A549 (cell line): ENCODE measurements at regions not wholly inside any gene's neighbourhood (a gene's known extent, or its start where the extent isn't known, plus 50 kb on each side); places are given as distances from the start of the nearest gene placed in this dataset.

ENCODE experiments used
- ATAC-seq, 2 experiments: fragments of 200-7000 bp in 1 of 2; fragments of >200 bp in 1 of 2; cut with Nextera tagmentation in 1 of 2; cut with Tn5 transposase in 1 of 2; 3 replicates each; pipeline versions ENCODE4 v1.8.0 to v1.9.1; 2018 to 2020; ENCODE audit warnings: mild to moderate bottlenecking in 1 of 2, moderate library complexity in 1 of 2
- CTCF ChIA-PET: fragments of 300-600 bp; sonication (Branson Sonifier 250); formaldehyde crosslinking; extraction: SDS; loops from one replicate; lab custom pipeline; 2021; ENCODE audit warnings: antibody characterized with exemption, inconsistent platforms; lab: Yijun Ruan, JAX
- POLR2A ChIA-PET: fragments of 350-600 bp; formaldehyde crosslinking; extraction: SDS; loops from one replicate; lab custom pipeline; 2021; ENCODE audit warnings: antibody characterized with exemption, inconsistent platforms; lab: Yijun Ruan, JAX
- DNase-seq, 2 experiments: peaks; one replicate each; pipeline versions ENCODE4 v3.0.0 to v3.0.0-alpha.2; 2011 to 2016; ENCODE audit warnings: low read depth in 1 of 2, low spot score in 1 of 2
- FAIRE-seq: peaks from 2 replicates; lab custom pipeline; 2011; peaks lifted over from hg19 to GRCh38; lab: Jason Lieb, UNC
- H3K27ac ChIP-seq, 2 experiments: fragments of >200 bp; sonication (Bioruptor Twin); formaldehyde crosslinking; 3 replicates each; pipeline ENCODE4 v1.5.1; 2016 to 2017
- H3K4me1 ChIP-seq: fragments of >200 bp; sonication (Bioruptor Twin); formaldehyde crosslinking; 3 replicates; pipeline ENCODE4 v1.6.1; 2016
- H3K4me2 ChIP-seq: fragments of >200 bp; sonication (Bioruptor Twin); formaldehyde crosslinking; 3 replicates; pipeline ENCODE4 v1.6.1; 2016
- H3K4me3 ChIP-seq: fragments of >200 bp; sonication (Bioruptor Twin); formaldehyde crosslinking; 3 replicates; pipeline ENCODE4 v1.5.1; 2016
- H3K9me3 ChIP-seq: fragments of >200 bp; sonication (Bioruptor Twin); formaldehyde crosslinking; 3 replicates; pipeline ENCODE4 v1.6.1; 2016
- CEBPB ChIP-seq, 2 experiments: fragments of >200 bp in 1 of 2; sonication (Bioruptor Twin) in 1 of 2; formaldehyde crosslinking in 1 of 2; IDR thresholded peaks; 2 replicates each; pipeline ENCODE4 v1.6.1; 2012 to 2016
- E2F6 ChIP-seq: IDR thresholded peaks from 2 replicates; pipeline ENCODE4 v1.6.1; 2012; ENCODE audit warnings: low read depth, borderline replicate concordance
- EHMT2 ChIP-seq: fragments of 200-600 bp; sonication (generic); IDR thresholded peaks from 2 replicates; pipeline ENCODE4 v1.6.1; 2016; ENCODE audit warnings: antibody characterized with exemption, low read depth, mild to moderate bottlenecking, moderate library complexity
- EP300 ChIP-seq, 2 experiments: fragments of >200 bp; sonication (Bioruptor Twin); formaldehyde crosslinking; IDR thresholded peaks; 2 replicates in 1 of 2; 3 replicates in 1 of 2; pipeline ENCODE4 v1.6.1; 2016 to 2017
- FOSB ChIP-seq: fragments of 250-450 bp; sonication (Bioruptor Pico); IDR thresholded peaks from 2 replicates; pipeline ENCODE4 v1.5.0; 2020; ENCODE audit warnings: mild to moderate bottlenecking, moderate library complexity
- FOXS1 ChIP-seq: fragments of 250-450 bp; sonication (Bioruptor Pico); IDR thresholded peaks from 2 replicates; pipeline ENCODE4 v1.5.0; 2020; ENCODE audit warnings: mild to moderate bottlenecking, moderate library complexity
- GATA3 ChIP-seq: IDR thresholded peaks from 2 replicates; pipeline ENCODE4 v1.6.1; 2012; ENCODE audit warnings: borderline replicate concordance
- HOXB13 ChIP-seq: fragments of 250-450 bp; sonication (Bioruptor Pico); IDR thresholded peaks from 2 replicates; pipeline ENCODE4 v1.5.0; 2020; ENCODE audit warnings: low read depth, mild to moderate bottlenecking, moderate library complexity
- JUN ChIP-seq, 2 experiments: fragments of >200 bp; sonication (Bioruptor Twin); formaldehyde crosslinking; IDR thresholded peaks; 2 replicates in 1 of 2; 3 replicates in 1 of 2; pipeline ENCODE4 v1.6.1; 2016 to 2017
- KDM1A ChIP-seq: fragments of 200-600 bp; sonication (generic); IDR thresholded peaks from 2 replicates; pipeline ENCODE4 v1.6.1; 2016; ENCODE audit warnings: low read depth, mild to moderate bottlenecking
- KDM5A ChIP-seq: fragments of 200-600 bp; sonication (generic); IDR thresholded peaks from 2 replicates; pipeline ENCODE4 v1.6.1; 2016; ENCODE audit warnings: antibody characterized with exemption, mild to moderate bottlenecking
- MAFK ChIP-seq: fragments of 450-650 bp; IDR thresholded peaks from 2 replicates; pipeline ENCODE4 v1.6.1; 2014; ENCODE audit not compliant: partially characterized antibody
- MYC ChIP-seq: IDR thresholded peaks from 2 replicates; pipeline ENCODE4 v1.6.1; 2012; ENCODE audit warnings: mild to moderate bottlenecking, inconsistent platforms, low read length, improper control_type of control experiment, borderline replicate concordance
- NPAS2 ChIP-seq: fragments of 250-450 bp; sonication (Bioruptor Pico); IDR thresholded peaks from 2 replicates; pipeline ENCODE4 v1.8.0; 2022; ENCODE audit warnings: mild to moderate bottlenecking, moderate library complexity, borderline replicate concordance
- NR3C1 ChIP-seq: fragments of >200 bp; sonication (Bioruptor Twin); formaldehyde crosslinking; IDR thresholded peaks from 3 replicates; pipeline ENCODE4 v1.6.1; 2017
- POLR2AphosphoS2 ChIP-seq: conservative IDR thresholded peaks from 2 replicates; pipeline ENCODE4 v1.6.1; 2012; ENCODE audit warnings: low read length, improper control_type of control experiment, inconsistent platforms
- RARB ChIP-seq: fragments of 250-450 bp; sonication (Bioruptor Pico); IDR thresholded peaks from 2 replicates; pipeline ENCODE4 v1.8.0; 2021; ENCODE audit warnings: mild to moderate bottlenecking, moderate library complexity
- RFX5 ChIP-seq: fragments of 450-650 bp; IDR thresholded peaks from 2 replicates; pipeline ENCODE4 v1.7.1; 2014; ENCODE audit warnings: antibody characterized with exemption, mild to moderate bottlenecking, moderate library complexity
- RNF2 ChIP-seq: fragments of 200-600 bp; sonication (generic); IDR thresholded peaks from 2 replicates; pipeline ENCODE4 v1.6.1; 2016; ENCODE audit warnings: low read depth, mild to moderate bottlenecking, antibody characterized with exemption, moderate library complexity, borderline replicate concordance
- SREBF2 ChIP-seq: fragments of 450-650 bp; IDR thresholded peaks from 2 replicates; pipeline ENCODE4 v1.6.1; 2014; ENCODE audit warnings: mild to moderate bottlenecking, moderate library complexity
- ZFP36 ChIP-seq: fragments of 450-650 bp; IDR thresholded peaks from 2 replicates; pipeline ENCODE4 v1.6.1; 2014; ENCODE audit warnings: borderline replicate concordance; ENCODE audit not compliant: partially characterized antibody
- WGBS: methylation state at CpG from one replicate; pipeline ENCODE4 v1.1.6; 2017; ENCODE audit errors: missing lambda C conversion rate; 5-methylcytosine and 5-hydroxymethylcytosine counted together
- TF ChIP-seq, protein P1 (sequence below): fragments of >200 bp; sonication (Bioruptor Twin); formaldehyde crosslinking; IDR thresholded peaks from 3 replicates; pipeline ENCODE4 v1.6.1; 2016
- TF ChIP-seq, protein P2 (sequence below): fragments of 450-650 bp; IDR thresholded peaks from 2 replicates; pipeline ENCODE4 v1.6.1; 2014; ENCODE audit warnings: antibody characterized with exemption

DNA sequence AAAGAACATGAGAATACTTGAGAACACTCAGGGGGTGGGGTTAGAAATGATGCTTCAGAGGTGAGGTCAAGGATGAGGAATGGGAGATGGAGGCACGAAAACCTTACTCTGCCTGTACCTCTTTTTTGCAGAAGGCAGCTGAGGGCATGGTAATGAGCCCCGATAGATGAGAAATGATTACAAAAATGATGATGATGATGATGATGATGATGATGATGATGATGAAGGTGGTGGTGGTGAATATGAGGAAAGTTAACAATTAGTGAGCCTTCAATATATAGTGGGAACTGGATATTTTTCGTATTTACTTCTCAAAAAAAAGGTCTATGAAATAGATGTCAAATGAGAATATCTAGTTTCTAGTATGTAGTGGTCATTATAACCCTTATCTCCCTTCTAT is 584.3 kb downstream of the EPHA4 start:
- ChIA-PET CTCF (no interaction called here), POLR2A (no interaction called here)
- no peaks in the 10 kb centered on the region for H3K9me3 ChIP-seq
- H3K4me3 ChIP-seq, result no peak overlapping the region
- H3K27ac ChIP-seq, result no peak overlapping the region
- ATAC-seq (no peak), FAIRE-seq (no peak), DNase-seq (no peak)
- WGBS, result 29% methylated on average over 3 of the region's 3 CpGs
- H3K4me1 ChIP-seq, result no peaks in the 10 kb centered on the region
- TF ChIP-seq FOXS1 (CRISPR knock-in tag), result no peak
- TF ChIP-seq JUN (IDR thresholded peaks at IDR 0.05), result no peak
- no peak for TF ChIP-seq RFX5
- TF ChIP-seq EHMT2, result no peak
- TF ChIP-seq E2F6, result no peak
- no peak for TF ChIP-seq FOSB
- TF ChIP-seq, protein P1, sequence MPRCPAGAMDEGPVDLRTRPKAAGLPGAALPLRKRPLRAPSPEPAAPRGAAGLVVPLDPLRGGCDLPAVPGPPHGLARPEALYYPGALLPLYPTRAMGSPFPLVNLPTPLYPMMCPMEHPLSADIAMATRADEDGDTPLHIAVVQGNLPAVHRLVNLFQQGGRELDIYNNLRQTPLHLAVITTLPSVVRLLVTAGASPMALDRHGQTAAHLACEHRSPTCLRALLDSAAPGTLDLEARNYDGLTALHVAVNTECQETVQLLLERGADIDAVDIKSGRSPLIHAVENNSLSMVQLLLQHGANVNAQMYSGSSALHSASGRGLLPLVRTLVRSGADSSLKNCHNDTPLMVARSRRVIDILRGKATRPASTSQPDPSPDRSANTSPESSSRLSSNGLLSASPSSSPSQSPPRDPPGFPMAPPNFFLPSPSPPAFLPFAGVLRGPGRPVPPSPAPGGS, result no peak
- TF ChIP-seq, protein P2, sequence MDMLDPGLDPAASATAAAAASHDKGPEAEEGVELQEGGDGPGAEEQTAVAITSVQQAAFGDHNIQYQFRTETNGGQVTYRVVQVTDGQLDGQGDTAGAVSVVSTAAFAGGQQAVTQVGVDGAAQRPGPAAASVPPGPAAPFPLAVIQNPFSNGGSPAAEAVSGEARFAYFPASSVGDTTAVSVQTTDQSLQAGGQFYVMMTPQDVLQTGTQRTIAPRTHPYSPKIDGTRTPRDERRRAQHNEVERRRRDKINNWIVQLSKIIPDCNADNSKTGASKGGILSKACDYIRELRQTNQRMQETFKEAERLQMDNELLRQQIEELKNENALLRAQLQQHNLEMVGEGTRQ, result no peak
- TF ChIP-seq NR3C1, result no peak
- TF ChIP-seq HOXB13 (CRISPR knock-in tag), result no peak
- no peak for TF ChIP-seq MYC
- TF ChIP-seq RARB (CRISPR knock-in tag), result no peak
- no peak for TF ChIP-seq GATA3
- TF ChIP-seq CEBPB (IDR thresholded peaks at IDR 0.05), result no peak
- no peak overlapping the region for H3K4me2 ChIP-seq

DNA sequence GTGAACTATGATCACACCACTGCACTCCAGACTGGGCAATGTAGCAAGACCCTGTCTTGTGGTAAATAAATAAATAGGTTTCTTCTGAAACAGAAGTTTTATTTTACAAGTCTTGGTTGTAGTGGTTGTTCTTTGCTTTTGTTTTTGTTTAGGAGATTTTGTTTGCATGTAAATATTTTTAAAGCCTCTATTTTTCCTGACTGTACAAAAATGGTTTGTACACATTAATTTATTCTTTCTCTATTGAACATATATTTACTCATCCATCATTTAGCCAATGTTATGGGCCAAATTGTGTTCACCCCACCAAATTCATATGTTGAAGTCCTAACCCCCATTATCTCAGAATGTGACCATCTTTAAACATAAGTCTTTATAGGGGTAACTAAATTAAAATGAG is 580.1 kb downstream of the EPHA4 start:
- TF ChIP-seq MAFK (peak; percentile 93), CEBPB (IDR thresholded peaks at IDR 0.05) (no peak), KDM1A (no peak)
- DNase-seq, result no peak
- no peak overlapping the region for H3K4me2 ChIP-seq
- POLR2A ChIA-PET, result no interaction called here
- no peaks in the 10 kb centered on the region; the same call in 2 of the 3 replicates for H3K9me3 ChIP-seq
- no peaks in the 10 kb centered on the region for H3K4me1 ChIP-seq
- no peak overlapping the region for H3K27ac ChIP-seq
- CTCF ChIA-PET, result interaction anchor here (0.6 kb wide), 1 partner anchor 48 kb away, joined by 3 read pairs; no protein-coding TSS in a partner anchor
- FAIRE-seq, result no peak
- ATAC-seq, result no peak
- H3K4me3 ChIP-seq, result no peak overlapping the region

DNA sequence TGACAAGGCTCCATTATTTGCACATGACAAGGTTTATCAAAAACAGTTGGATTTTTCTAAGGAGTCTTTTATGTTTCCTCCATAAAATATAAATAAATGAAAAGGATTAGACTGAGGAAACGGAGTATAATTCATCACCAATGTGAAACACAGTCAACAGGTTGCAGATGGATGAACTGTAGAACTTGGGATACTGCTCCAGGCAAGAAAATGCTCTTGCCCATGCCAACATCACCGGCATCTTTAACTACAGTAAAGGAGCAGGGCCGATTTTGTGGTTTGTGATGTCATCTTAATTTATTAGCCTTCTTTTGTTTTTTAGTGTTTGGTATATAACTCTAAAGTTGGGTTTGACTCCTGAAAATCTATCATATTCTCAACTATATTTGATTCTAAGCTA is 577.3 kb downstream of the EPHA4 start:
- TF ChIP-seq, protein P2, result no peak
- TF ChIP-seq ZFP36, result no peak
- no peak for TF ChIP-seq KDM5A
- TF ChIP-seq EP300 (IDR thresholded peaks at IDR 0.05), result no peak
- no peak for TF ChIP-seq NPAS2 (CRISPR knock-in tag)
- no peak for TF ChIP-seq FOSB
- TF ChIP-seq MYC, result no peak
- TF ChIP-seq POLR2AphosphoS2, result no peak
- TF ChIP-seq RNF2, result no peak
- TF ChIP-seq, protein P1, result no peak
- TF ChIP-seq SREBF2, result no peak
- no peak for TF ChIP-seq RARB (CRISPR knock-in tag)
- Histone ChIP-seq H3K4me3 (no peak overlapping the region), H3K4me1 (no peaks in the 10 kb centered on the region), H3K9me3 (no peaks in the 10 kb centered on the region; the same call in 2 of the 3 replicates), H3K4me2 (no peak overlapping the region), H3K27ac (no peak overlapping the region)
- DNase-seq (no peak), FAIRE-seq (no peak), ATAC-seq (no peak)
- ChIA-PET POLR2A (no interaction called here), CTCF (no interaction called here)
- WGBS, result 13% methylated on average over 3 of the region's 3 CpGs
